Brain microvascular endothelial cell (primary cell): ENCODE measurements at regions not wholly inside any gene's neighbourhood (a gene's known extent, or its start where the extent isn't known, plus 50 kb on each side); places are given as distances from the start of the nearest gene placed in this dataset.

Source experiments
- DNase-seq: peaks from one replicate; pipeline ENCODE4 v3.0.0-alpha.2; 2020
- H3K27ac ChIP-seq: fragments of 250-450 bp; sonication (Bioruptor Pico); 2 replicates; pipeline ENCODE4 v1.5.1; 2020; ENCODE audit warnings: mild to moderate bottlenecking, moderate library complexity
- H3K27me3 ChIP-seq: fragments of 250-450 bp; sonication (Bioruptor Pico); replicated peaks from 2 replicates; pipeline ENCODE4 v1.5.1; 2020; ENCODE audit warnings: mild to moderate bottlenecking
- H3K36me3 ChIP-seq: fragments of 250-450 bp; sonication (Bioruptor Pico); replicated peaks from 2 replicates; pipeline ENCODE4 v1.5.1; 2020; ENCODE audit warnings: mild to moderate bottlenecking
- H3K4me3 ChIP-seq: 2 replicates; pipeline ENCODE4 v1.5.1; 2011; ENCODE audit warnings: low read depth, mild to moderate bottlenecking, control low read depth, low read length, moderate library complexity
- CTCF ChIP-seq: IDR thresholded peaks from 2 replicates; pipeline ENCODE4 v1.5.1; 2011; ENCODE audit warnings: low read depth, mild to moderate bottlenecking, moderate library complexity, low read length, control low read depth, inconsistent platforms; ENCODE audit errors: missing control alignments
- in situ Hi-C: cut with HindIII; loops from 2 replicates; pipeline ENCODE4 v1.10.0; 2017; ENCODE audit warnings: low sequenced_read_pairs, low pct_ligation_motif_present

GRCh38 chr14:21974741-21975140 lies 301.1 kb upstream of the OR4E1 start:
- Histone ChIP-seq H3K27ac (no peak overlapping the region), H3K27me3 (no peaks in the 10 kb centered on the region)

GRCh38 chr14:21965042-21965441 lies 291.4 kb upstream of the OR4E1 start:
- H3K27ac ChIP-seq = no peak overlapping the region
- DNase-seq = no peak
- H3K27me3 ChIP-seq = no peaks in the 10 kb centered on the region
- H3K4me3 ChIP-seq = no peak overlapping the region
- no peaks in the 10 kb centered on the region for H3K36me3 ChIP-seq
- TF ChIP-seq CTCF = no peak
- in situ Hi-C loops = no loop called here

More at GRCh38 chr14:21974741-21975140, 301.1 kb upstream of the OR4E1 start:
- Histone ChIP-seq H3K36me3 (no peaks in the 10 kb centered on the region), H3K4me3 (no peak overlapping the region)
- TF ChIP-seq CTCF = no peak
- in situ Hi-C loops = no loop called here
- DNase-seq = no peak

- in situ Hi-C loops = no loop called here
- no peak overlapping the region for H3K4me3 ChIP-seq
- no peaks in the 10 kb centered on the region for H3K36me3 ChIP-seq
- H3K27me3 ChIP-seq = no peaks in the 10 kb centered on the region
- TF ChIP-seq CTCF = no peak
- H3K27ac ChIP-seq = no peak overlapping the region
- DNase-seq = no peak
Observed at GRCh38 chr14:21964180-21964579, 290.6 kb upstream of the OR4E1 start.

- in situ Hi-C loops = no loop called here
- H3K4me3 ChIP-seq = no peak overlapping the region
- TF ChIP-seq CTCF = no peak
- H3K27ac ChIP-seq = no peak overlapping the region
- no peaks in the 10 kb centered on the region for H3K36me3 ChIP-seq
- no peak for DNase-seq
- no peaks in the 10 kb centered on the region for H3K27me3 ChIP-seq
Observed at GRCh38 chr14:21960636-21961035, 287.0 kb upstream of the OR4E1 start.

- no peak overlapping the region for H3K4me3 ChIP-seq
- H3K27me3 ChIP-seq = no peaks in the 10 kb centered on the region
- in situ Hi-C loops = no loop called here
- no peak for DNase-seq
- TF ChIP-seq CTCF = no peak
- no peaks in the 10 kb centered on the region for H3K36me3 ChIP-seq
- no peak overlapping the region for H3K27ac ChIP-seq
Observed at GRCh38 chr14:21941885-21942284, 268.3 kb upstream of the OR4E1 start.

- in situ Hi-C loops = no loop called here
- Histone ChIP-seq H3K27ac (no peak overlapping the region), H3K36me3 (no peaks in the 10 kb centered on the region), H3K27me3 (no peaks in the 10 kb centered on the region), H3K4me3 (no peak overlapping the region)
- DNase-seq = no peak
- peak; percentile 77 for TF ChIP-seq CTCF
Observed at GRCh38 chr14:21940887-21941856, 267.6 kb upstream of the OR4E1 start.
